DOHH2 (cell line): ENCODE measurements at regions not wholly inside any gene's neighbourhood (a gene's known extent, or its start where the extent isn't known, plus 50 kb on each side); places are given as distances from the start of the nearest gene placed in this dataset.

Experiments used
- H3F3A ChIP-seq: fragments of 200-600 bp; sonication (generic), shearing (Covaris generic); 2 replicates; pipeline ENCODE4 v1.6.0; 2016; ENCODE audit warnings: antibody characterized with exemption, mild to moderate bottlenecking; ENCODE audit not compliant: control insufficient read depth, insufficient read depth
- H3K27ac ChIP-seq: fragments of 200-600 bp; sonication (generic); 2 replicates; pipeline ENCODE4 v1.5.1; 2014; ENCODE audit warnings: low read depth, mild to moderate bottlenecking, low read length, moderate library complexity
- H3K27me3 ChIP-seq: fragments of 200-600 bp; sonication (generic); 2 replicates; pipeline ENCODE4 v1.6.1; 2014; ENCODE audit warnings: mild to moderate bottlenecking, low read length, mixed read lengths; ENCODE audit not compliant: control insufficient read depth
- H3K36me3 ChIP-seq: fragments of 200-600 bp; sonication (generic); 2 replicates; pipeline ENCODE4 v1.6.1; 2014; ENCODE audit warnings: mild to moderate bottlenecking, low read length, moderate library complexity, mixed read lengths; ENCODE audit not compliant: control insufficient read depth
- H3K4me1 ChIP-seq: fragments of 200-600 bp; sonication (generic); 2 replicates; pipeline ENCODE4 v1.6.1; 2014; ENCODE audit warnings: mild to moderate bottlenecking, low read length, mixed read lengths; ENCODE audit not compliant: control insufficient read depth
- H3K4me2 ChIP-seq: fragments of 200-600 bp; sonication (generic); 2 replicates; pipeline ENCODE4 v1.6.0; 2014; ENCODE audit warnings: mild to moderate bottlenecking, low read length, moderate library complexity
- H3K4me3 ChIP-seq: fragments of 200-600 bp; sonication (generic); 2 replicates; pipeline ENCODE4 v1.5.1; 2014; ENCODE audit warnings: mild to moderate bottlenecking, low read length, mixed read lengths
- H3K79me2 ChIP-seq: fragments of 200-600 bp; sonication (generic); 2 replicates; pipeline ENCODE4 v1.6.1; 2014; ENCODE audit warnings: mild to moderate bottlenecking, low read length, mixed read lengths; ENCODE audit not compliant: control insufficient read depth
- H3K9me2 ChIP-seq: fragments of 200-600 bp; sonication (generic); replicated peaks from 2 replicates; pipeline ENCODE4 v1.6.1; 2014; ENCODE audit warnings: mild to moderate bottlenecking, low read length, mixed read lengths; ENCODE audit not compliant: control insufficient read depth
- H3K9me3 ChIP-seq: fragments of 200-600 bp; sonication (generic); 2 replicates; pipeline ENCODE4 v1.6.1; 2014; ENCODE audit warnings: antibody characterized with exemption, low read length, mixed read lengths; ENCODE audit not compliant: control insufficient read depth, insufficient read depth
- H4K20me1 ChIP-seq: fragments of 200-600 bp; sonication (generic); 2 replicates; pipeline ENCODE4 v1.6.0; 2014; ENCODE audit warnings: low read depth, mild to moderate bottlenecking, antibody characterized with exemption, low read length, moderate library complexity; ENCODE audit not compliant: control insufficient read depth, insufficient read depth
- EZH2phosphoT487 ChIP-seq: fragments of 200-600 bp; sonication (generic); IDR thresholded peaks from 2 replicates; pipeline ENCODE4 v1.6.1; 2017; ENCODE audit warnings: borderline replicate concordance, mild to moderate bottlenecking, antibody characterized with exemption, low read length, moderate library complexity, mixed read lengths
- TF ChIP-seq, protein P1 (sequence below): fragments of 200-600 bp; sonication (generic); IDR thresholded peaks from one replicate; pipeline ENCODE4 v1.5.1; 2014; ENCODE audit warnings: antibody characterized with exemption, mild to moderate bottlenecking, low read depth, low read length; ENCODE audit not compliant: poor library complexity, severe bottlenecking

DNA sequence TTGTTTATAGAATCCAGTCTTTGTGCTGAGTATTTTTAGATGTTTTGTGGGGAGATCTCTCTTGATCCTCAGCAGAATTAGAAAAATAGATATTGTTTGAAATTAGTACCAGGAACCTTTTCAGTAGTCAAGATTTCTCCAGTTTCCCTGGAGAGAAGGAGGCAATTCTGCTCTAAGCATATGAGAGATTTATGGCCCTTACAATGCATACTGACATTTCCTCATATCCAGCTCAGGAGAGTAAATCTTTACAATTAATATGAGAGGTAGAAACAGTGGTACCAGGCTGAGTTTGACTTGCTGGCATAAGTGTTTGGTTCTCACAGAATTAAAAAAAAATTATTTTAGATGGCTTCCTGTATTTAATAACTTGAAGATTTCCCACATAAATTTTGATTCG lies 239.1 kb upstream of the SGO1 start:
- no peak overlapping the region for H3K27ac ChIP-seq
- no peaks in the 10 kb centered on the region for H3K79me2 ChIP-seq
- H3K9me2 ChIP-seq: no peaks in the 10 kb centered on the region
- no peaks in the 10 kb centered on the region for H3K9me3 ChIP-seq
- no peaks in the 10 kb centered on the region for H4K20me1 ChIP-seq
- H3K36me3 ChIP-seq: no peaks in the 10 kb centered on the region
- no peak overlapping the region for H3K4me2 ChIP-seq
- no peaks in the 10 kb centered on the region for H3K27me3 ChIP-seq
- no peak for TF ChIP-seq EZH2phosphoT487
- TF ChIP-seq, protein P1, sequence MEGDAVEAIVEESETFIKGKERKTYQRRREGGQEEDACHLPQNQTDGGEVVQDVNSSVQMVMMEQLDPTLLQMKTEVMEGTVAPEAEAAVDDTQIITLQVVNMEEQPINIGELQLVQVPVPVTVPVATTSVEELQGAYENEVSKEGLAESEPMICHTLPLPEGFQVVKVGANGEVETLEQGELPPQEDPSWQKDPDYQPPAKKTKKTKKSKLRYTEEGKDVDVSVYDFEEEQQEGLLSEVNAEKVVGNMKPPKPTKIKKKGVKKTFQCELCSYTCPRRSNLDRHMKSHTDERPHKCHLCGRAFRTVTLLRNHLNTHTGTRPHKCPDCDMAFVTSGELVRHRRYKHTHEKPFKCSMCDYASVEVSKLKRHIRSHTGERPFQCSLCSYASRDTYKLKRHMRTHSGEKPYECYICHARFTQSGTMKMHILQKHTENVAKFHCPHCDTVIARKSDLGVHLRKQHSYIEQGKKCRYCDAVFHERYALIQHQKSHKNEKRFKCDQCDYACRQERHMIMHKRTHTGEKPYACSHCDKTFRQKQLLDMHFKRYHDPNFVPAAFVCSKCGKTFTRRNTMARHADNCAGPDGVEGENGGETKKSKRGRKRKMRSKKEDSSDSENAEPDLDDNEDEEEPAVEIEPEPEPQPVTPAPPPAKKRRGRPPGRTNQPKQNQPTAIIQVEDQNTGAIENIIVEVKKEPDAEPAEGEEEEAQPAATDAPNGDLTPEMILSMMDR: no peak
- H3K4me1 ChIP-seq: no peaks in the 10 kb centered on the region
- H3K4me3 ChIP-seq: no peak overlapping the region
- H3F3A ChIP-seq: no peaks in the 10 kb centered on the region

DNA sequence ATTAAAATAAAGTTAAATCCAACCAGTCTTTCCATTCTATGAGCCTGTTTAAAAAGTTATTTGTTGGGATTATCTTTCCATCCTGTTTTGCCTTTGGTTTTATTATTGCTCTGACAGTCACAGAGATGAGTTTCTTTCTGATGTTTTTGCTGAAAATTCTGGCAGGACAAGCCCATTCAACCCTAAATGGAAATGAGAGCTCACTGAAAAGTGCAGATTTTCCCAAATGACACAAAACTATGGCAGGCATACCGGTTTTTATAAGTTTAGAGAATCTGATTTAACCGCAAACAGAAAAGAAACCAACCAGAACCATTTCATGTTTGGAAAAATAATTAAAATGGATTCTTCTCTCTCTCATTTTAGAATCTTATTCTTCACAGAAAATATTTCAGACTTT lies 238.1 kb upstream of the SGO1 start:
- no peaks in the 10 kb centered on the region for H3F3A ChIP-seq
- TF ChIP-seq EZH2phosphoT487: no peak
- TF ChIP-seq, protein P1: no peak
- no peaks in the 10 kb centered on the region for H3K36me3 ChIP-seq
- H3K79me2 ChIP-seq: no peaks in the 10 kb centered on the region
- H4K20me1 ChIP-seq: no peaks in the 10 kb centered on the region
- H3K9me2 ChIP-seq: no peaks in the 10 kb centered on the region
- no peaks in the 10 kb centered on the region for H3K9me3 ChIP-seq
- H3K4me1 ChIP-seq: no peaks in the 10 kb centered on the region
- H3K4me2 ChIP-seq: no peak overlapping the region
- H3K27me3 ChIP-seq: no peaks in the 10 kb centered on the region
- H3K4me3 ChIP-seq: no peak overlapping the region
- H3K27ac ChIP-seq: no peak overlapping the region

DNA sequence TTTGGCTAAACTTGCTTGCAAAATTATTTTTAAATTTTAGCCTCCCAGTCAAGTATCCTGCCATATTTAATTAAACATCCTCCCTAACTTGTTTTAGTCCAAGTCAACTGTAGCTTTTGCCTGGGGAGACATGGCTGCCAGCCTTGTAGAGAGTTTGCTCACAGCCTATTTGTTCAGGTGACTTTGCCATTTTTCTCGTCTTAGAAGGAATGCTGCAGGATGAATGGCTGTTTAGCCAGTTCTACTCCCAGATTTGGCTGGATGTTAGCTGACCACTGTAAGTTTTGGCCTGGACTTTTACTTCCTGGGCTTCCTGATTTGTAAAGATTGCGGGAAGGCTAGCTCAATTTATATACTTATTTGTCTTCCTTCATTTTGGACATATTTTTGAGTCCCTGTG lies 236.4 kb upstream of the SGO1 start:
- no peaks in the 10 kb centered on the region for H3F3A ChIP-seq
- H3K4me2 ChIP-seq: no peak overlapping the region
- H3K4me3 ChIP-seq: no peak overlapping the region
- no peaks in the 10 kb centered on the region for H3K4me1 ChIP-seq
- no peaks in the 10 kb centered on the region for H3K9me3 ChIP-seq
- no peaks in the 10 kb centered on the region for H4K20me1 ChIP-seq
- no peaks in the 10 kb centered on the region for H3K9me2 ChIP-seq
- H3K79me2 ChIP-seq: no peaks in the 10 kb centered on the region
- no peaks in the 10 kb centered on the region for H3K36me3 ChIP-seq
- no peaks in the 10 kb centered on the region for H3K27me3 ChIP-seq
- no peak for TF ChIP-seq EZH2phosphoT487
- TF ChIP-seq, protein P1: no peak
- H3K27ac ChIP-seq: no peak overlapping the region
